GM21447 (cell line): ENCODE measurements at regions not wholly inside any gene's neighbourhood (a gene's known extent, or its start where the extent isn't known, plus 50 kb on each side); places are given as distances from the start of the nearest gene placed in this dataset.

Source experiments
- ATAC-seq: cut with Tn5 transposase; IDR thresholded peaks from one replicate; pipeline ENCODE4 v1.9.1; 2021; ENCODE audit not compliant: unreplicated experiment

GRCh38 chr5:86768699-86769202 lies 151.0 kb downstream of the COX7C start:
- ATAC-seq = no peak

- no peak for ATAC-seq
These were observed 162.3 kb downstream of the COX7C start for GRCh38 chr5:86780018-86780417.

GRCh38 chr5:86786955-86787354 lies 169.2 kb downstream of the COX7C start:
- ATAC-seq = no peak

- ATAC-seq = no peak
These were observed 177.9 kb downstream of the COX7C start for GRCh38 chr5:86795659-86796058.

GRCh38 chr5:86797677-86798076 lies 179.9 kb downstream of the COX7C start:
- ATAC-seq = no peak

GRCh38 chr5:86806206-86806605 lies 188.5 kb downstream of the COX7C start:
- no peak for ATAC-seq

GRCh38 chr5:86807046-86808031 lies 189.6 kb downstream of the COX7C start:
- no peak for ATAC-seq

- ATAC-seq = no peak
These were observed 196.6 kb downstream of the COX7C start for GRCh38 chr5:86814315-86814714.

- ATAC-seq = no peak
These were observed 197.2 kb downstream of the COX7C start for GRCh38 chr5:86814907-86815306.

- no peak for ATAC-seq
These were observed 206.9 kb downstream of the COX7C start for GRCh38 chr5:86824637-86825036.

- ATAC-seq = no peak
These were observed 213.4 kb downstream of the COX7C start for GRCh38 chr5:86831128-86831527.

- ATAC-seq = no peak
These were observed 216.1 kb downstream of the COX7C start for GRCh38 chr5:86833868-86834267.

- ATAC-seq = no peak
These were observed 219.9 kb downstream of the COX7C start for GRCh38 chr5:86837610-86838009.

- no peak for ATAC-seq
These were observed 220.3 kb downstream of the COX7C start for GRCh38 chr5:86838083-86838482.

GRCh38 chr5:86841000-86841644 lies 223.4 kb downstream of the COX7C start:
- ATAC-seq = no peak

- no peak for ATAC-seq
These were observed 240.7 kb downstream of the COX7C start for GRCh38 chr5:86858442-86858841.

GRCh38 chr5:86861512-86861911 lies 243.8 kb downstream of the COX7C start:
- ATAC-seq = no peak

GRCh38 chr5:86862093-86862492 lies 244.4 kb downstream of the COX7C start:
- no peak for ATAC-seq

GRCh38 chr5:86864051-86864450 lies 246.3 kb downstream of the COX7C start:
- no peak for ATAC-seq

- ATAC-seq = no peak
These were observed 247.6 kb downstream of the COX7C start for GRCh38 chr5:86865256-86865785.

GRCh38 chr5:86866036-86866435 lies 248.3 kb downstream of the COX7C start:
- ATAC-seq = no peak

- ATAC-seq = no peak
These were observed 251.5 kb downstream of the COX7C start for GRCh38 chr5:86869268-86869667.
